HG03159 (cell line): ENCODE measurements at regions not wholly inside any gene's neighbourhood (a gene's known extent, or its start where the extent isn't known, plus 50 kb on each side); places are given as distances from the start of the nearest gene placed in this dataset.
A peak's percentile ranks its signal among the peaks of the same experiment; 100 is the strongest.
"Not testable (repeated sequence)": the region's sequence is repeated elsewhere in the genome, so short reads cannot be mapped to it uniquely, and the experiment has no call there.

Source experiments
- ATAC-seq: cut with Tn5 transposase; IDR thresholded peaks from one replicate; pipeline ENCODE4 v1.9.1; 2021; ENCODE audit warnings: mild to moderate bottlenecking, moderate library complexity; ENCODE audit not compliant: unreplicated experiment

- peak; percentile 37 for ATAC-seq
Observed at GRCh38 chr12:75812271-75813018, 219.1 kb downstream of the PHLDA1 start.

GRCh38 chr12:75809746-75810145, 221.8 kb downstream of the PHLDA1 start:
- no peak for ATAC-seq

GRCh38 chr12:75807494-75807893, 224.1 kb downstream of the PHLDA1 start:
- ATAC-seq: no peak

- no peak for ATAC-seq
Observed at GRCh38 chr12:75805905-75806304, 225.7 kb downstream of the PHLDA1 start.

- no peak for ATAC-seq
Observed at GRCh38 chr12:75805320-75805719, 226.3 kb downstream of the PHLDA1 start.

GRCh38 chr12:75798136-75798926, 233.2 kb downstream of the PHLDA1 start:
- no peak for ATAC-seq

GRCh38 chr12:75795125-75795524, 236.5 kb downstream of the PHLDA1 start:
- no peak for ATAC-seq

- ATAC-seq: no peak
Observed at GRCh38 chr12:75792687-75793086, 238.9 kb downstream of the PHLDA1 start.

GRCh38 chr12:75790219-75790618, 241.4 kb downstream of the PHLDA1 start:
- ATAC-seq: no peak

- not testable (repeated sequence) for ATAC-seq
Observed at GRCh38 chr12:75787146-75787545, 244.4 kb downstream of the PHLDA1 start.

- ATAC-seq: no peak
Observed at GRCh38 chr12:75786070-75786469, 245.5 kb downstream of the PHLDA1 start.

- no peak for ATAC-seq
Observed at GRCh38 chr12:75784591-75784990, 247.0 kb downstream of the PHLDA1 start.

- no peak for ATAC-seq
Observed at GRCh38 chr12:75783093-75783877, 248.3 kb downstream of the PHLDA1 start.

- no peak for ATAC-seq
Observed at GRCh38 chr12:75782069-75782581, 249.5 kb downstream of the PHLDA1 start.

- no peak for ATAC-seq
Observed at GRCh38 chr12:75781532-75782046, 250.0 kb downstream of the PHLDA1 start.

GRCh38 chr12:75779891-75780496, 251.6 kb downstream of the PHLDA1 start:
- no peak for ATAC-seq

GRCh38 chr12:75774261-75775052, 257.1 kb downstream of the PHLDA1 start:
- no peak for ATAC-seq

GRCh38 chr12:75773377-75773776, 258.2 kb downstream of the PHLDA1 start:
- no peak for ATAC-seq

- ATAC-seq: no peak
Observed at GRCh38 chr12:75771023-75771422, 259.6 kb upstream of the KRR1 start.

- ATAC-seq: no peak
Observed at GRCh38 chr12:75767957-75768356, 256.5 kb upstream of the KRR1 start.
